Heart right ventricle (tissue), 16 donors: ENCODE measurements at regions not wholly inside any gene's neighbourhood (a gene's known extent, or its start where the extent isn't known, plus 50 kb on each side); places are given as distances from the start of the nearest gene placed in this dataset.

Experiments used
- ATAC-seq, 8 donors: fragments of 200-7000 bp; cut with Tn5 transposase; one replicate each; pipeline ENCODE4 v1.9.1; 2020; ENCODE audit warnings: mild to moderate bottlenecking in 8 of 8, moderate library complexity in 8 of 8, moderate number of reproducible peaks in 1 of 8
- DNase-seq, 2 donors: peaks; one replicate each; pipeline ENCODE4 v3.0.0-alpha.2; 2020
- H3K27ac ChIP-seq, 10 donors: fragments of 200-600 bp; sonication (generic) in 2 of 10; one replicate each; pipeline versions ENCODE4 v1.5.0 to v1.8.0; 2020 to 2022; ENCODE audit warnings: mild to moderate bottlenecking in 3 of 10
- H3K27me3 ChIP-seq, 7 donors: fragments of 200-600 bp; one replicate each; pipeline ENCODE4 v1.8.0; 2021 to 2022; ENCODE audit warnings: mild to moderate bottlenecking in 2 of 7
- H3K36me3 ChIP-seq, 9 donors: fragments of 200-600 bp; sonication (generic) in 1 of 9; one replicate each; pipeline versions ENCODE4 v1.5.0 to v1.8.0; 2020 to 2022; ENCODE audit warnings: mild to moderate bottlenecking in 2 of 9
- H3K4me1 ChIP-seq, 9 donors: fragments of 200-600 bp; sonication (generic) in 1 of 9; one replicate each; pipeline versions ENCODE4 v1.5.0 to v1.8.0; 2020 to 2022; ENCODE audit warnings: mild to moderate bottlenecking in 4 of 9
- H3K4me3 ChIP-seq, 10 donors: fragments of 200-600 bp; sonication (generic) in 2 of 10; one replicate each; pipeline versions ENCODE4 v1.5.0 to v1.8.0; 2020 to 2022; ENCODE audit warnings: mild to moderate bottlenecking in 7 of 10, moderate library complexity in 2 of 10
- H3K9me3 ChIP-seq, 11 donors: fragments of 200-600 bp in 10 of 11; sonication (generic) in 2 of 11; one replicate each; pipeline versions ENCODE4 v1.5.0 to v1.8.0; 2013 to 2022; ENCODE audit warnings: mild to moderate bottlenecking in 2 of 11, control low read depth in 1 of 11, moderate library complexity in 1 of 11
- WGBS, 2 donors: extraction: QIAGEN DNeasy Blood & Tissue Kit; methylation state at CpG; one replicate each; pipeline ENCODE4 v1.1.7; 2013; ENCODE audit warnings: inconsistent platforms in 1 of 2; 5-methylcytosine and 5-hydroxymethylcytosine counted together
- intact Hi-C, 10 donors: fragments of 100-400 bp; cut with DNase I; formaldehyde crosslinking; loops; one replicate each; pipeline versions ENCODE4 v1.11.1 to v1.14.2; 2022
- TF ChIP-seq, protein P1 (sequence below), 9 donors: fragments of 200-600 bp; sonication (generic) in 2 of 9; IDR thresholded peaks; one replicate each; pipeline versions ENCODE4 v1.5.0 to v1.8.0; 2021 to 2022; ENCODE audit warnings: antibody characterized with exemption in 9 of 9, mild to moderate bottlenecking in 5 of 9, moderate library complexity in 1 of 9
- donor health status: Arrhythmogenic right ventricular cardiomyopathy.
- donor health status: ischemic (EF 13 %, LVEDD 7.1; RV severe dilation, severe dysfunction).
- donor health status: healthy with polysubstance abuse.
- donor health status: DM: no; HTN: yes; CAD: no.
- donor health status: DM: no; HTN: no; CAD: no.
- donor health status: ischemic (EF 25% LVEDD 6.9; RV normal size, moderate dysfunction).
- donor health status: ischemic (EF 25% LVEDD 5.7; RV mildly dilated, moderate dysfunction).
- donor health status: healthy.
- donor health status: DM: yes; HTN: yes; CAD: no.
- donor health status: Ischemic cardiomyopathy.
- donor health status: ischemic (EF 35%, LVEDD 5.7; RV mildly dilated, moderate dysfunction).
- donor health status: nonischemic (EF 11% LVEDD 7.7; RV severe dilation, severe dysfunction).
- donor health status: DM: yes; HTN: yes; CAD: no.
- donor health status: PGD.
- donor health status: ischemic (EF 29% LVEDD 5.4; RV normal size, mild dysfunction).
- donor health status: nonischemic (EF 23%, LVEDD 6.1; RV moderate dilation, normal function).

DNA sequence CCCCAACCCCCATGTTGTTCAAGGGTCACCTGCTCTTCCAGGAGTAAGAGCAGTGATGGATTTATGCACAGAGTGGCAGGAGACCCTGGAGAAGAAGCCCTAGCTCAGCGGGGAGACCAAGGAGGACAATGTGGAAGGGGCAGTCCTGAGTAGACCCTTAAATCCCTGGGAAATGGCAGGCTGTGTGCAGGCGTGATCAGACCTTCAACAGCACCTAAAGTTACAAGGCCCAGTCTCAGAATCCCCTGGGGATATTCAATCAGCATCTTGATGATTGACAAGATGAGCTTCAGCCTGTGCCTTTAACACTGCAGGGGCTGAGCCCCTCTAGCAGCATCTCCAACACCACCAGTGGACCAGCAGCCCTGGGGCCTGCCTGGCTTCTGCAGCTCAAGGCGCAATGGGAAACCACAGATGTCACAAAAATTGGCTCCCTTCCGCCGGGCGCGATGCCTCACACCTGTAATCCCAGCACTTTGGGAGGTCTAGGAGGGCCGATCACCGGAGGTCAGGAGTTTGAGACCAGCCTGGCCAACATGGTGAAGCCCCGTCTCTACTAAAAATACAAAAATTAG, 60.4 kb downstream of the IRF2BP2 start:
- no peak overlapping the region for H3K4me3 ChIP-seq
- ATAC-seq: no peak
- intact Hi-C loops: loop anchor here in 3 of 10 donors (1.0 to 10.0 kb wide), 3 partner anchors 22 to 45 kb away; no protein-coding TSS in a partner anchor
- H3K4me1 ChIP-seq: peaks cover 14 to 58% (median 42%) of the 10 kb centered on the region in 9 donors
- H3K27me3 ChIP-seq: no peaks in the 10 kb centered on the region
- 96 to 97% methylated on average over 10 of the region's 10 CpGs for WGBS, 2 donors
- no peaks in the 10 kb centered on the region for H3K36me3 ChIP-seq
- TF ChIP-seq, protein P1, sequence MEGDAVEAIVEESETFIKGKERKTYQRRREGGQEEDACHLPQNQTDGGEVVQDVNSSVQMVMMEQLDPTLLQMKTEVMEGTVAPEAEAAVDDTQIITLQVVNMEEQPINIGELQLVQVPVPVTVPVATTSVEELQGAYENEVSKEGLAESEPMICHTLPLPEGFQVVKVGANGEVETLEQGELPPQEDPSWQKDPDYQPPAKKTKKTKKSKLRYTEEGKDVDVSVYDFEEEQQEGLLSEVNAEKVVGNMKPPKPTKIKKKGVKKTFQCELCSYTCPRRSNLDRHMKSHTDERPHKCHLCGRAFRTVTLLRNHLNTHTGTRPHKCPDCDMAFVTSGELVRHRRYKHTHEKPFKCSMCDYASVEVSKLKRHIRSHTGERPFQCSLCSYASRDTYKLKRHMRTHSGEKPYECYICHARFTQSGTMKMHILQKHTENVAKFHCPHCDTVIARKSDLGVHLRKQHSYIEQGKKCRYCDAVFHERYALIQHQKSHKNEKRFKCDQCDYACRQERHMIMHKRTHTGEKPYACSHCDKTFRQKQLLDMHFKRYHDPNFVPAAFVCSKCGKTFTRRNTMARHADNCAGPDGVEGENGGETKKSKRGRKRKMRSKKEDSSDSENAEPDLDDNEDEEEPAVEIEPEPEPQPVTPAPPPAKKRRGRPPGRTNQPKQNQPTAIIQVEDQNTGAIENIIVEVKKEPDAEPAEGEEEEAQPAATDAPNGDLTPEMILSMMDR (IDR thresholded peaks at IDR 0.05): no peak
- no peak overlapping the region for H3K27ac ChIP-seq
- no peaks in the 10 kb centered on the region for H3K9me3 ChIP-seq
- no peak for DNase-seq

DNA sequence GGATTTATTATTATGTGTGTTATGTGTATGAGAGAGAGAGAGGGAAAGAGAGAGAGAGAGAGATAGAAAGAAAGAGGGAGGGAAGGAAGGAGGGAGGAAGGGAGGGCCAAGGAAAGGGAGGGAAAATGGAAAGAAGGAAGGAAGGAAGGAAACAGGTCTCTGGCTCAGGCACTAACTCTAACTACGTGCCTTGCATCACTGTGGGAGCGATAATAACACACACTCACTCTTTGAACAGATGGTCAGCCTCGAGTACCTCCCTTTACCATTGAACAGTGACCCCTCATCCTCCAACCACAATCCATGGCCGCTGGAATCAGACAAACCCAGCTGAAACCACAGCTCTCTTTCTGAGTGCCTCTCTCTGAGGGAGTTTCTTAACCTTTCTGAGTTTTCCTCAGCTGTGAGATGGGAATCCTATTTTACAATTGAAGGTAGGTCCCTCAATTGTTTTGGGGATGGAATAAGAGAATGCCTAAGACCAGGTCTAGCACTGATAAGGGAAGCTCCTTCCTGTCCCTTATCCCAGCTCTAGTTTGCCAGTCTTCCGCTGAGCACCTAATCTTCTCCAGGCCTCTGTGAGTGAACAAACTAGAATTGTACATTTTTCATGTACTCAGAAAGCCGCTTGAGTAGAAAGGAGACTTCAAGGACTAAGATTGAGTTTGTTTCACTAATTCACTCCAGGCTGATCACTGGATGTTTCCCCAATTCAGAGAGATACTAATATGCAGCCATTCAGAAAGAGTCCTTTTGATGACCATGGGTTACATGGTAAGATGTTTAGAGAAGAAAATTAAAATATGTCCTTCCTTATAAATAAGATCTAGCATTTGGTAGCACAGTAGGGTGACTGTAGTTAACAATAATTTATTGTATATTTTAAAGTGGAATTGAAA, 62.8 kb downstream of the IRF2BP2 start:
- DNase-seq (no peak), ATAC-seq (no peak)
- WGBS, 2 donors: 64 to 79% methylated on average over 6 of the region's 6 CpGs
- H3K9me3 ChIP-seq: no peaks in the 10 kb centered on the region
- intact Hi-C loops: loop anchor here in 2 of 10 donors (5.0 to 10.0 kb wide), 2 partner anchors 35 to 48 kb away; no protein-coding TSS in a partner anchor
- no peak overlapping the region for H3K4me3 ChIP-seq
- H3K27ac ChIP-seq: no peak overlapping the region
- TF ChIP-seq, protein P1 (IDR thresholded peaks at IDR 0.05): no peak
- H3K4me1 ChIP-seq: peaks cover 23 to 64% (median 40%) of the 10 kb centered on the region in 9 donors
- no peaks in the 10 kb centered on the region for H3K36me3 ChIP-seq
- H3K27me3 ChIP-seq: no peaks in the 10 kb centered on the region

DNA sequence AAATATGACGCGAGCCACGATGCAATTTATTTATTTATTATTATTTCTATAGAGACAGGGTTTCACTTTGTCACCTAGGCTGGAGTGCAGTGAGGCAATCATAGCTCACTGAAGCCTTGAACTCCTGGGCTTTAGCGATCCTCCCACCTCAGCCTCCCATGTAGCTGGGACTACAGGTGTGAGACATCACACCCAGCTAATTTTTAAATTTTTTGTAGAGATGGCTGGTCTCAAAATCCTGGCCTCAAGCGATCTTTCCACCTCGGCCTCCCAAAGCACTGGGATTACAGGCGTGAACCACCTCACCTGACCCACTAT, 63.6 kb downstream of the IRF2BP2 start:
- no peak for DNase-seq
- no peaks in the 10 kb centered on the region for H3K36me3 ChIP-seq
- H3K4me3 ChIP-seq: no peak overlapping the region
- TF ChIP-seq, protein P1 (IDR thresholded peaks at IDR 0.05): no peak
- WGBS, 2 donors: 92 to 95% methylated on average over 7 of the region's 7 CpGs
- peak overlapping the region in 5 of 10 donors; percentile 78 to 94 (median 93) for H3K27ac ChIP-seq
- intact Hi-C loops: loop anchor here in 2 of 10 donors (5.0 to 10.0 kb wide), 2 partner anchors 36 to 48 kb away; no protein-coding TSS in a partner anchor
- H3K9me3 ChIP-seq: no peaks in the 10 kb centered on the region
- peaks cover 23 to 72% (median 40%) of the 10 kb centered on the region in 9 donors for H3K4me1 ChIP-seq
- H3K27me3 ChIP-seq: no peaks in the 10 kb centered on the region
- ATAC-seq: no peak

DNA sequence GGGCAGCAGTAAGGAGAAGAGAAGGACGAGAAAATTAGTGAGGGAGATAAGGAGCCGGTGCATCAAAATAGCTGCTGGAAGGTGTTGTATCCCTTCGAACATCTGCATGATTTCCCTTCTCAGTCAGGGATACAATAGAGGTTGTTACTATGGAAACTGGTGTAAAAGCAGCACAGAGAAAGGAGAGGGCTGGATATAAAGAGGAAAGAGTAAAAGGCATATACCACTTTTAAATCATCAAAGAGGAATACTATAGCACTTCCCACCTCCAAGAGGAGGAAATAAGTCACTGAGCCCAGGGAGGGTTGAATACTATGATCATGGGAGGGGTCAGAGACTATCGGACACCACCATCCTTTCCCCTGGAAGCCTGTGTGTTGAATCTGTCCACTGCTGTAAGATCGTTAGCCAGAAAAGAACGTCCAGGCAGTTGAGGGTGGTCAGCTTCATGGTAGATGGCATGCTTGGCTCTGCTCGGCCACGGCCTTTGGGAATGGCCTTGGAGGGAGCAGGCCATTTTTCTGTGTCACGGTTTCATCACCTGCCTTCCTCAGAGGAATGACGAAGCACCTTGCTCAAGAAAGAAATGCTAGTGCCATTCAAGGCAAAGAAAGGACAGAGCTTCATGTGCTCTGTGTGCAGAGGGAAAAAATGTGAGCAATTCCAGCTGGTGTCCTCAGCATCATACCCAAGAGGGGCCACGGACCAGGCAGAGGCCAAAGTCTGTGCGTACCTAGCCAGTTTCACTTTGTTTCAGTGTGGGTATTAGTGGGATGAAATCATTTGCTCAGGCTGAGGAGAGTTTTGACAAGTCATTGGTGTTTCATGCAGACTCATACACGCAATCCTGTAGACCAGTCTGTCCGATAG, 64.2 kb downstream of the IRF2BP2 start:
- H3K9me3 ChIP-seq: no peaks in the 10 kb centered on the region
- peaks cover 23 to 74% (median 45%) of the 10 kb centered on the region in 9 donors for H3K4me1 ChIP-seq
- no peak for DNase-seq
- H3K27me3 ChIP-seq: no peaks in the 10 kb centered on the region
- ATAC-seq: peak in 1 of 8 donors; percentile 0
- H3K4me3 ChIP-seq: no peak overlapping the region
- H3K36me3 ChIP-seq: no peaks in the 10 kb centered on the region
- intact Hi-C loops: loop anchor here in 2 of 10 donors (5.0 to 10.0 kb wide), 2 partner anchors 37 to 49 kb away; no protein-coding TSS in a partner anchor
- 63 to 65% methylated on average over 14 of the region's 14 CpGs for WGBS, 2 donors
- peak overlapping the region; percentile 32 to 94 (median 88) for H3K27ac ChIP-seq
- TF ChIP-seq, protein P1 (IDR thresholded peaks at IDR 0.05): no peak
